SH-SY5Y (cell line): ENCODE measurements at regions not wholly inside any gene's neighbourhood (a gene's known extent, or its start where the extent isn't known, plus 50 kb on each side); places are given as distances from the start of the nearest gene placed in this dataset.

Experiments used
- GATA2 ChIP-seq: IDR thresholded peaks from 2 replicates; pipeline ENCODE4 v1.6.1; 2011; ENCODE audit warnings: mild to moderate bottlenecking, low read depth, low read length
- GATA3 ChIP-seq: IDR thresholded peaks from 2 replicates; pipeline ENCODE4 v1.6.1; 2011; ENCODE audit warnings: low read depth, mild to moderate bottlenecking, low read length, moderate library complexity

- TF ChIP-seq GATA3 (no peak), GATA2 (no peak)
Observed at GRCh38 chr10:43903451-43903850, 254.8 kb upstream of the ZNF32 start.

DNA sequence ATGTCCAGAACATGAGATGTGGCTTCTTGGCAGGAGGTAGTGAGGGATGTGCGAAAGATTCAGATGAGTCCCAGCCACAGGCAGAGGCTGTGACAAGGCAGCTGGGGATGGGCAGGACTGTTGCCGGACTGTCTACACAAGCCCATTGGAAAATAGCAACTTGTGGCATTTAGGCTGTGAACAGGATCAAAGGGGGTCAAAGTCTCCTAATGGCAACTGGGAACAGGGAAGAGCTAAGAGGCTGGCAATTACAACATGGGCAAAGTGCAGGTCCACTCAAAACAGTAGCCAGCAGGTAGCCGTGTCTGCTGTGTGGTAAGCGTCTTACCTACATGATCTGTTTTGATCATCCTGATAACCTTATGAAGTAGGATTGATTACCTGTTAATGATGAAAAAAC is 254.2 kb upstream of the ZNF32 start:
- TF ChIP-seq GATA2 (no peak), GATA3 (no peak)

DNA sequence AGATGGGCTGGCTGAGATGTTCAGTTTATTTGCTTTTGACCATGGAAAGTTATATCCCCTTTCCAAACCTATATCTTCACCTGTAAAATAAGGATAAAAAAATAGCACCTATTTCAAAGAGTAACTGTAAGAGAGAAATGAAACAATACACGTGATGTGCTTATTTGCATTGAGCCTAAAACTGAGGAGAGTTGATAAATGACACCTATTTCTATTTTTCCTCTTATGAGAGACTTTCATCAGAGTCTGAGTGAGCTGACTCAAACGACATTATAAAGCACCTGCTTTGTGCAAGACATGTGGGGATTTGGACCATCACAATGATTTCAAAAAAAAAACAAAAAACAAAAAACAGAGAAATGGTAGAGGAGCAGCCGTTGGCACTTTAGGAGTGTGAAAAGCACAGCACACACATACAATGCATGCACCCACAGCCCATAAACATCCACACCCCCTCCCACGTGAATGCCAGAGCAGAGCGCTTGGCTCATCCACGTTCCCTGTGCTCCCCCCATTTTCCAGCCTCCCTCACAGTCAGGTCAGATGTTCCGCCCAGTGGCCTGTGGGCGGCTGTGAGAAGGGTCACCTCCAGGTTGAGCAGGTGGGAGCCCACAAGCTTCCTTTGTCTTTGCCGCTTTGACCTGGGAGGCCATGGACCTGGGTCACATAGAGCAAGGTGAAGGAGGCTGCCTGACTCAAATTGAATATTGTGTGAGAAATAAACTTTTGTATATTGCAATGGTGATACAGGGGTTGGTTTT is 253.2 kb upstream of the ZNF32 start:
- no peak for TF ChIP-seq GATA2
- no peak for TF ChIP-seq GATA3

DNA sequence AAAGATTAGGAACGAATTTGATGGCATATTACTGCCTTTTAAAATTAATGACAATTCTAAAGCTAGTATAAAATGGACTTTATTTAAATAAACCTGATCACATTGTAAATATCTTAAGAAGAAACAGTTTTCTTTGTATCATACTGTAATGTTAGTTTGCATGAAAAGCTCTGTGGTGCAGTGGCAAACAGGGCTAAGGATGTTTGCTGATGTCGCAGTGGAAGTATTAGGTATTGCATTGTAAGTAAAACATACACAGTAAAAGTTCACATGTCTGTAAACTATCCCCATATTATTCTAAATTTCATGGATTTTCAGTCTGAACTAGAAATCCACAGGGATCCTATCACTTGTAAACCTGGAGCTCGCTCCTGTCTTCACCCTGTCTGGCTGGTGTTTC is 252.6 kb upstream of the ZNF32 start:
- TF ChIP-seq GATA3 (no peak), GATA2 (no peak)

- TF ChIP-seq GATA2 (no peak), GATA3 (no peak)
Observed at GRCh38 chr10:43900571-43900970, 251.9 kb upstream of the ZNF32 start.

- TF ChIP-seq GATA2 (peak; percentile 65), GATA3 (no peak)
Observed at GRCh38 chr10:43899224-43899959, 250.7 kb upstream of the ZNF32 start.

GRCh38 chr10:43898592-43898991 is 249.9 kb upstream of the ZNF32 start:
- TF ChIP-seq GATA3 (no peak), GATA2 (no peak)

- TF ChIP-seq GATA2: no peak
- no peak for TF ChIP-seq GATA3
Observed at GRCh38 chr10:43897765-43898419, 249.2 kb upstream of the ZNF32 start.

DNA sequence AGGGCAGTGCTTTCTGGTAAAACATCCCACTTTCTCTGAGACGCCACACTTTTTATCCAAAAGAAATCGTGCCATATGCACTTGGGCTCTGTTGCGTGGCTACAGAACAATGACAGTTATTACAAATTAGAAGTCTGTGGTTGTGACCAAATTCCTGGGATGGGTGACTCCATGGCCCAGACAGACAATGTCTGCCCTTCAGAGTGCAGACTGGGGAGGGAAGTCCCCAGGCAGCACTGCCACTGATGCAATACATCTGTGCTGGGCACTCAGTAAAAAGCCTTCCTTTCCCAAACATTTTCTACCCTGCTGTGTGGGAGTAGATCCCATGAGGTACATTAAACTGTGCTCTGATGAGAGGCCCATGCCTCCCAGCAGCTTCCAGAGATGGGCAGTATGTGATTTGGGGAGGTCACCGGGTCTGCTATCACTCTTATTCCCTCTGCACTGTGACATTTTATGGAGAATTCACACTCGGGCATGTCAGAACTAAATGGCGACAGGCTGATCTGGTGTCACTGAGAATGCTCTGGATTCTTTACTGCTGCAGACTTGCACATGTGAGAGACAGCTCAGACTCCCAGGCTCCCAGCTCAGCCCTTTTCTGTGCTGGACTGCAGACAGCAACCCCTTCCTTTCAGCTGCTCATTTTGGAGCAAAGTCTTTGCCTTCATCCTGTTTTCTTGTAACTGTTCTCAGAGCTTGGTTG is 243.5 kb upstream of the ZNF32 start:
- TF ChIP-seq GATA2 (no peak), GATA3 (no peak)

DNA sequence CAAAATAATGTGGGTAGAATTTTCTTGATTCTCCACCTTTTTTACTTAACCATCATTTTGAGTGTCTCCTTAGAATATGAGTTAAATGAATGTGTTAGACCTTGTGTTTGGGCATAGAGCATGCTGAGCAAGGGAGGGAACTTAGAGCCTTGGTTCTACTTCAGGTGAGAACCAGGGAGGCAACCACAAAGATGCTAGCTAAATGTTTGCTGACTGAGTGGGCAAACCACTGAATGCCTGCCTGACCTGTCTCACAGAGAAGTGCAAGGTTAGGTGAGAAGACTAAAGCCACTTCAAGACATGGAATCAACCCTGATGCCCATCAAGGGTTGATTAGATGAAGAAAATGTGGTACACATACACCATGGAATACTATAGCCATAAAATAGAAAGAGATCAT is 242.6 kb upstream of the ZNF32 start:
- TF ChIP-seq GATA3: no peak
- TF ChIP-seq GATA2: no peak

DNA sequence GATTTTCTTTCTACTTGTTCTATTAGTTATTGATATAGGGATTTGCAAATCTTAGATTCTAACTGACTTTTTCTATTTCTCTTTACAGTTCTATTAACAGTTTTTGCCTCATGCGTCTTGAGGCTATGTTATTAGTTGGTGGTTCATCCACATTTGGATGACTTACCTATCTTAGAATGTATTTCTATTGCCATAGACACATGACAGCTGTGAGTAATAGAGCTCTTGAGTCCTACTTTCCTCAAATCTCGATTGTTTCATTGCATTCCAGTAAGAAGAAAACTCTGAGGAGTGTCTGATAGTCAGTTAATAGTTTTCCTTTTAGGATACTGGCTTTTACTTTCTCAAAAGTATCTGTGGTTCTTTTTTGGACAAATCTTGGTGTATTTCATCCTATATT is 241.4 kb upstream of the ZNF32 start:
- TF ChIP-seq GATA3 (no peak), GATA2 (no peak)

DNA sequence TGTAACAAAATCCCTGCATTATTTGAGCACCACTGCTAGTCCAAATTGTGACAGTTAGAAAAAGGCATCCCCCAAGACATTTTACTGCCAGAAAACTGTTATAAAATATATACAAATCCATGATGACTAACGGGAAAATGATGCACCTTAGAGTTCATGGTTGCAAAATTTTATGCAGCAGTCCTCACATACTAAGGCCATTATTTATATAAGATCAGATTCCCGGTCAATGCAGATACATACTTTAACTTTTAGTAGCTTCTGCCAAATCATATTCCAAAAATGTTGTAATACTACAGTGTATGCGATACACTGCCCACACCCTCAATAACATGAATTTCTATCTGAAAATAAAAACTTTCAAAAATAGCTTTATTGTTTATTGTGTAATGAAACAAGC is 239.9 kb upstream of the ZNF32 start:
- TF ChIP-seq GATA2 (no peak), GATA3 (no peak)

GRCh38 chr10:43885842-43886241 is 237.2 kb upstream of the ZNF32 start:
- TF ChIP-seq GATA2: no peak
- no peak for TF ChIP-seq GATA3

- no peak for TF ChIP-seq GATA3
- TF ChIP-seq GATA2: no peak
Observed at GRCh38 chr10:43885252-43885651, 236.6 kb upstream of the ZNF32 start.
